ENCODE measurements at regions not wholly inside any gene's neighbourhood (a gene's known extent, or its start where the extent isn't known, plus 50 kb on each side); places are given as distances from the start of the nearest gene placed in this dataset.

- Histone ChIP-seq H4K20me1 (ENCODE audit: insufficient read depth, low read length) (no peaks in the 10 kb centered on the region), H3K4me1 (ENCODE audit: low read length) (peaks cover 13% of the 10 kb centered on the region), H2AFZ (ENCODE audit: low read depth, low read length) (no peak overlapping the region), H3K27me3 (ENCODE audit: low read depth, low read length) (no peaks in the 10 kb centered on the region), H3K4me3 (ENCODE audit: low read length) (no peak overlapping the region), H3K9ac (ENCODE audit: low read length) (no peak overlapping the region), H3K27ac (ENCODE audit: low read length) (no peak overlapping the region), H3K79me2 (ENCODE audit: low read length) (no peaks in the 10 kb centered on the region), H3K4me2 (ENCODE audit: low read length) (no peak overlapping the region), H3K9me3 (ENCODE audit: insufficient read depth, low read length) (no peaks in the 10 kb centered on the region), H3K36me3 (replicated peaks; ENCODE audit: low read depth, low read length) (no peaks in the 10 kb centered on the region)
- TF ChIP-seq, protein P1, sequence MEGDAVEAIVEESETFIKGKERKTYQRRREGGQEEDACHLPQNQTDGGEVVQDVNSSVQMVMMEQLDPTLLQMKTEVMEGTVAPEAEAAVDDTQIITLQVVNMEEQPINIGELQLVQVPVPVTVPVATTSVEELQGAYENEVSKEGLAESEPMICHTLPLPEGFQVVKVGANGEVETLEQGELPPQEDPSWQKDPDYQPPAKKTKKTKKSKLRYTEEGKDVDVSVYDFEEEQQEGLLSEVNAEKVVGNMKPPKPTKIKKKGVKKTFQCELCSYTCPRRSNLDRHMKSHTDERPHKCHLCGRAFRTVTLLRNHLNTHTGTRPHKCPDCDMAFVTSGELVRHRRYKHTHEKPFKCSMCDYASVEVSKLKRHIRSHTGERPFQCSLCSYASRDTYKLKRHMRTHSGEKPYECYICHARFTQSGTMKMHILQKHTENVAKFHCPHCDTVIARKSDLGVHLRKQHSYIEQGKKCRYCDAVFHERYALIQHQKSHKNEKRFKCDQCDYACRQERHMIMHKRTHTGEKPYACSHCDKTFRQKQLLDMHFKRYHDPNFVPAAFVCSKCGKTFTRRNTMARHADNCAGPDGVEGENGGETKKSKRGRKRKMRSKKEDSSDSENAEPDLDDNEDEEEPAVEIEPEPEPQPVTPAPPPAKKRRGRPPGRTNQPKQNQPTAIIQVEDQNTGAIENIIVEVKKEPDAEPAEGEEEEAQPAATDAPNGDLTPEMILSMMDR (IDR thresholded peaks at IDR 0.05; ENCODE audit: low read depth, low read length), result no peak
- no peak for TF ChIP-seq EZH2phosphoT487 (IDR thresholded peaks at IDR 0.05; ENCODE audit: low read depth)
Measured at GRCh38 chr18:53784253-53784652, 440.2 kb downstream of the MBD2 start.

DNA sequence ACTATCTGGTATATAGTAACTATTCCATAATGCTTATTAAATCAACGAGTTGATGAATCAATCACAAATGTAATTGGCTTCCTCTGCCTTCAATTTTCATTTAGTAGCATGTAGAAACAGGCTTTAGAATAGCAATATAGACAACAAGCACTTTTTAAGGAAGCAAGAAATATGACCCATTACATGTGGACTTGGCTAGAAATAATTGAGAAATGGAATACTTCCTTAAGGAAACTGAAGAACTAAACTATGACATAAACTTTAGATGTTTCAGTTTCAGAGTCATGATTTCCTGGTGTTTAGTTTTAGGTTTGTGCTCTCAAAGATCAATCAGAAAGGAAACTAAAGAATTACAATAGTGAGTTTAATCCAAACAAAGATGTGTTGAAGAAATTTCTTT lies 443.8 kb downstream of the MBD2 start:
- H3K27ac ChIP-seq (ENCODE audit: low read length), result no peak overlapping the region
- peaks cover 6% of the 10 kb centered on the region for H3K4me1 ChIP-seq (ENCODE audit: low read length)
- H4K20me1 ChIP-seq (ENCODE audit: insufficient read depth, low read length), result no peaks in the 10 kb centered on the region

GRCh38 chr18:53772293-53772692 lies 452.2 kb downstream of the MBD2 start:
- Histone ChIP-seq H4K20me1 (ENCODE audit: insufficient read depth, low read length) (no peaks in the 10 kb centered on the region), H3K9me3 (ENCODE audit: insufficient read depth, low read length) (no peaks in the 10 kb centered on the region), H3K9ac (ENCODE audit: low read length) (no peak overlapping the region), H3K36me3 (replicated peaks; ENCODE audit: low read depth, low read length) (no peaks in the 10 kb centered on the region), H3K4me2 (ENCODE audit: low read length) (no peak overlapping the region), H3K4me3 (ENCODE audit: low read length) (no peak overlapping the region), H3K27ac (ENCODE audit: low read length) (no peak overlapping the region), H3K4me1 (ENCODE audit: low read length) (no peaks in the 10 kb centered on the region), H3K27me3 (ENCODE audit: low read depth, low read length) (no peaks in the 10 kb centered on the region), H2AFZ (ENCODE audit: low read depth, low read length) (no peak overlapping the region), H3K79me2 (ENCODE audit: low read length) (no peaks in the 10 kb centered on the region)
- TF ChIP-seq, protein P1 (IDR thresholded peaks at IDR 0.05; ENCODE audit: low read depth, low read length), result no peak
- no peak for TF ChIP-seq EZH2phosphoT487 (IDR thresholded peaks at IDR 0.05; ENCODE audit: low read depth)

More for the DNA sequence above, 443.8 kb downstream of the MBD2 start:
- Histone ChIP-seq H2AFZ (ENCODE audit: low read depth, low read length) (no peak overlapping the region), H3K27me3 (ENCODE audit: low read depth, low read length) (no peaks in the 10 kb centered on the region), H3K79me2 (ENCODE audit: low read length) (no peaks in the 10 kb centered on the region), H3K9me3 (ENCODE audit: insufficient read depth, low read length) (no peaks in the 10 kb centered on the region), H3K4me2 (ENCODE audit: low read length) (no peak overlapping the region), H3K9ac (ENCODE audit: low read length) (no peak overlapping the region), H3K4me3 (ENCODE audit: low read length) (no peak overlapping the region), H3K36me3 (replicated peaks; ENCODE audit: low read depth, low read length) (no peaks in the 10 kb centered on the region)
- TF ChIP-seq EZH2phosphoT487 (IDR thresholded peaks at IDR 0.05; ENCODE audit: low read depth), result no peak
- TF ChIP-seq, protein P1 (IDR thresholded peaks at IDR 0.05; ENCODE audit: low read depth, low read length), result no peak

GRCh38 chr18:53771664-53772063 lies 452.8 kb downstream of the MBD2 start:
- TF ChIP-seq EZH2phosphoT487 (IDR thresholded peaks at IDR 0.05; ENCODE audit: low read depth), result no peak
- TF ChIP-seq, protein P1 (IDR thresholded peaks at IDR 0.05; ENCODE audit: low read depth, low read length), result no peak
- Histone ChIP-seq H2AFZ (ENCODE audit: low read depth, low read length) (no peak overlapping the region), H3K4me1 (ENCODE audit: low read length) (no peaks in the 10 kb centered on the region), H3K79me2 (ENCODE audit: low read length) (no peaks in the 10 kb centered on the region), H3K9me3 (ENCODE audit: insufficient read depth, low read length) (peaks cover 5% of the 10 kb centered on the region; the same call in 1 of the 2 replicates), H3K27ac (ENCODE audit: low read length) (no peak overlapping the region), H3K4me2 (ENCODE audit: low read length) (no peak overlapping the region), H3K4me3 (ENCODE audit: low read length) (no peak overlapping the region), H3K36me3 (replicated peaks; ENCODE audit: low read depth, low read length) (no peaks in the 10 kb centered on the region), H4K20me1 (ENCODE audit: insufficient read depth, low read length) (no peaks in the 10 kb centered on the region), H3K27me3 (ENCODE audit: low read depth, low read length) (no peaks in the 10 kb centered on the region), H3K9ac (ENCODE audit: low read length) (no peak overlapping the region)
